ENCODE measurements at regions not wholly inside any gene's neighbourhood (a gene's known extent, or its start where the extent isn't known, plus 50 kb on each side); places are given as distances from the start of the nearest gene placed in this dataset.

DNA sequence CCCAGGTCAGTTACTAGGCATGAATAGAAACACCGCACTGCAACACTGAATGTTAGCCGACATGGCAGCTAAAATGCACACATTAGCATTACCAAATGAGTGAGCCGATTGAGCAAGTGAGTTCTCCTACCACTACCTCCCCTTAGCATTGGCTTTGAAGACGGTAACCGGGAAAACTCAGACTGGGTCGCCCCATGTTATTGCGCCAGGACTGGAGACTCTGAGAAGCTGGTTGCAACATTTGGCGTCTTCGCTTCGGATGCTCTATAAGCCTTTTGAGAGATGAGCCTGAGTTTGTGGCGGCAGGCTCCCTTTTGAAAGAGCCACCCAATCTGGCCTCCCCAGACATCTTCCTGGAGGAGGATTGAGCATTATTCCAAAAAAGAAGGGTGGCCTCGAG is 68.5 kb upstream of the POMP start:
- no peak overlapping the region for H3K4me3 ChIP-seq (ENCODE audit: low read depth, low read length)
- TF ChIP-seq, protein P1, sequence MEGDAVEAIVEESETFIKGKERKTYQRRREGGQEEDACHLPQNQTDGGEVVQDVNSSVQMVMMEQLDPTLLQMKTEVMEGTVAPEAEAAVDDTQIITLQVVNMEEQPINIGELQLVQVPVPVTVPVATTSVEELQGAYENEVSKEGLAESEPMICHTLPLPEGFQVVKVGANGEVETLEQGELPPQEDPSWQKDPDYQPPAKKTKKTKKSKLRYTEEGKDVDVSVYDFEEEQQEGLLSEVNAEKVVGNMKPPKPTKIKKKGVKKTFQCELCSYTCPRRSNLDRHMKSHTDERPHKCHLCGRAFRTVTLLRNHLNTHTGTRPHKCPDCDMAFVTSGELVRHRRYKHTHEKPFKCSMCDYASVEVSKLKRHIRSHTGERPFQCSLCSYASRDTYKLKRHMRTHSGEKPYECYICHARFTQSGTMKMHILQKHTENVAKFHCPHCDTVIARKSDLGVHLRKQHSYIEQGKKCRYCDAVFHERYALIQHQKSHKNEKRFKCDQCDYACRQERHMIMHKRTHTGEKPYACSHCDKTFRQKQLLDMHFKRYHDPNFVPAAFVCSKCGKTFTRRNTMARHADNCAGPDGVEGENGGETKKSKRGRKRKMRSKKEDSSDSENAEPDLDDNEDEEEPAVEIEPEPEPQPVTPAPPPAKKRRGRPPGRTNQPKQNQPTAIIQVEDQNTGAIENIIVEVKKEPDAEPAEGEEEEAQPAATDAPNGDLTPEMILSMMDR (IDR thresholded peaks at IDR 0.05; ENCODE audit: insufficient read depth, low read depth, low read length, missing control alignments), result no peak
- DNase-seq (ENCODE audit: low read depth), result no peak

DNA sequence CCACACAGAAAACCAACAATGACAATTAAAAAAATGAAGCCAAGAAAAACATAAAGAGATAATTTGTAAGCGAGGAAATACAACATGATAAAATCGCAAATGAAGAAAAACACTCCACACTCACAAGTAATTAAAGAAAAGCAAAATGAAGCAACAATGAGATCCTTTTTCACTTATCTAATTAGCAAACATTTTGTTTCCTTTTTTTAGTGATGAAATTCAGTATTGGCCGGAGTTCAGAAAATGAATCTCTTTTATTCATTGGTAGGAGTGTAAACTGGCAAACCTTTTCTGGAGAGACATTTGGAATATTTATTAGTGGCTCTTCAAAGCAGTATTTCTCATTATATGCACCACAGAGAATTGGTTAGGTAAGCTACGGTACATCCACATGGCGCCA is 70.6 kb upstream of the POMP start:
- TF ChIP-seq, protein P1 (IDR thresholded peaks at IDR 0.05; ENCODE audit: insufficient read depth, low read depth, low read length, missing control alignments), result no peak
- no peak for DNase-seq (ENCODE audit: low read depth)
- H3K4me3 ChIP-seq (ENCODE audit: low read depth, low read length), result no peak overlapping the region

DNA sequence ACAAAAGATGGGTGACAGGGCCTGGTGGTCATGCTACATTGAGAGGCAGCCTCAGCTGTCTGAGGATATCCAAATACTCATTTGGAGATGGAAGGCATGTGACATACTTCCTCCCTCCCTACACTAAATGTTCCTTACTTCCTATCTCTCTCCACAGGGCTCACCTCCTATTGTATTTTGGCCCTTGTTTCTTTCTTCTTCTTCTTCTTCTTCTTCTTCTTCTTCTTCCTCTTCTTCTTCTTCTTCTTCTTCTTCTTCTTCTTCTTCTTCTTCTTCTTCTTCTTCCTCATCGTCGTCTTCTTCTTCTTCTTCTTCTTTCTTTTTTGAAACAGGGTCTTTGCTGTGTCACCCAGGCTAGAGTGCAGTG is 71.8 kb upstream of the POMP start:
- TF ChIP-seq, protein P1 (IDR thresholded peaks at IDR 0.05; ENCODE audit: insufficient read depth, low read depth, low read length, missing control alignments), result no peak
- no peak overlapping the region for H3K4me3 ChIP-seq (ENCODE audit: low read depth, low read length)
- no peak for DNase-seq (ENCODE audit: low read depth)

DNA sequence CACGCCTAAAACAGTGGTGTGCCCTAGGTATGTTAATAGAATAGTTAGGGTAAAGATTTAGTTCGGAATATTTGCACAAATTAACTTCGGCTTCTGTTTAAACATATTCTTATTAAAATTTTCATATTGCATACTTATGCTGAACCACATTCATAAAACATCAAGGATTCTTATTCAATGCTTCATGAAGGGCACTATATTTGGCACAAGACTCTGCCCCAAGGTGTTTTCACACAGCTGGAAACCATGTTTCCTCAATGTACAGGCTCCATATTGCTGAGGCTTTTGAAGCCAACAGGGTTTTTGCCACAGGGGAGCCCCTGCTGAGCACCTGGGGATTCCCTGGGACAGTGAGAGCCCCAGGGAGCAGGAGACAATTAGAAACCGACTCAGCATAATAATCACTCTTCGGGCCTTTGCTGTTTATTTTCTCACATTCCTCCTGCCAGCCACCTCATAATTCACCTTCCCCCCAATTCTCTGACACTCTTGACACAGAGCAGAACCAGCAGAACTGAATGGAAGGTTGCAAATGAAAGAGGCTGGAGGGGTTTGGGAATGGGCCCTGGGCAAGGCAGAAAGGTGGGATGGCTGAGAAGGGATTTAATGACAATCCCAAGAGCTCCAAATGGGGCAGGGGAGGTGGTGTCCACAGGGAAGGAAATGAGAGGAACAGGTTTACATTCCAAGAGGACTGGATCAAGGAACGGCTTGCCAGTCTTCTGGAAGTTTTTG is 72.3 kb upstream of the POMP start:
- TF ChIP-seq, protein P1 (IDR thresholded peaks at IDR 0.05; ENCODE audit: insufficient read depth, low read depth, low read length, missing control alignments), result no peak
- H3K4me3 ChIP-seq (ENCODE audit: low read depth, low read length), result no peak overlapping the region
- peak; percentile 22 for DNase-seq (ENCODE audit: low read depth)

DNA sequence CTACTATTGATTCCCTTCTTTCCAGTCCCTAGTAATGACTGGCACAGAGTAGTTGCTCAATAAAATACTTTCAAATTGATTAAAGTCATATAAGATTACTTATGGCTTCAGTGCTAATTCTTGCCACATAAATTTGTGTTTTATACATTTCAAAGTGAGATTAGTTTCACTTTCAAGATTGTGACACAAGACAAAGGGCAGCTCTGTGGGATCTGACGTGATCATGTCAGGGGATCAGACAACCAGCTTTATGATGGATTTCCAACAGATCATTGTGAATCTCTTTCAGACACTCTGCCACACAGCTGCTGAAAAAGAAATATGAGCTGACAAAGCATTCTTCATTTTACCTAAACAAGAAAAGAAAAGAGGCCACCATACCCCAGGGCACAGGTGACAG is 73.4 kb upstream of the POMP start:
- no peak overlapping the region for H3K4me3 ChIP-seq (ENCODE audit: low read depth, low read length)
- TF ChIP-seq, protein P1 (IDR thresholded peaks at IDR 0.05; ENCODE audit: insufficient read depth, low read depth, low read length, missing control alignments), result no peak
- peak; percentile 20 for DNase-seq (ENCODE audit: low read depth)

DNA sequence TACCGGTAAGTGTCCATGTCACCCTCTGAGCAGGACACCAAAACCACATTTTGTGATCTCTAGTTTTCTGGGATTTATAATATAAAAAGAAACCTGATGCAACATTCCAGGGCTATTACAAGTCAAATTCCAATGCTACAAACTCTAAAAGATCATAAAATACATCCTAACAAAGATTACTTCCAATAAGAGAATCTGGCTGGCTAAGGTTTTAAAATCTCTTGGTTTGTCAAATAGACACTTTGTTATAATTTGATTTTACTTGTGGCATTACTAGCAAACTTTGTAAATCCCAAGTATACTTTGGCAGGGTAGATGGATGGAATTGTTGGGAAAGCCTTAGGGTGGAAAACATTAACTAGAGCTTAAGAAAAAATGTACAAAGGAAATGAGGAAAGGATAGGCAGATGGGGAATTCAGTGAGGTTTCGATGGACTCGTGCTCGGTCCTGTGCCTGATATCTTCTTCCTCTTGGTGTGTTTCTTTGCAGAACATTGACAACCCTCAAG is 74.0 kb upstream of the POMP start:
- TF ChIP-seq, protein P1 (IDR thresholded peaks at IDR 0.05; ENCODE audit: insufficient read depth, low read depth, low read length, missing control alignments), result no peak
- DNase-seq (ENCODE audit: low read depth), result no peak
- H3K4me3 ChIP-seq (ENCODE audit: low read depth, low read length), result no peak overlapping the region

DNA sequence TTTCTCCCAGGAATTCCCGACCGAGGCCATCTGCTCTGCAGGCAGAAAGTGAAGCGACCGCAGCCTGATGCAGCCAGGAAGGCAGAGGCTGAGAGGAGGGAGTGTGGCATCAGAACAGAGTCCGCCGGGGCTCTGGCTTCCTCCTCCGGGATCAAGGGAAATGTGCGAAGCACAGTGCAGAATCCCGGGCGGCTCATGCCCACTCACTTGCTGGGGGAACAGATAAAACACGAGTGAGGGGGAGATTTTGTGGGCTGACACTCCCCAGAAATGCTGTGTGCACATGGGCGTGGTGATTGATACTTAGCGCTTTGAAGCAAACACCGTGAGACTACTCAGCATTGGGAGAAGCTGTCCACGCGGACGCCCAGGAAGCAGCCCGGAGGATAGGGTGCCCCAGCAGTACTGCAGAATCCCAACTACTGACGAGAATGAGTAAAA is 75.3 kb upstream of the POMP start:
- DNase-seq (ENCODE audit: low read depth), result no peak

More for the DNA sequence above, 75.3 kb upstream of the POMP start:
- no peak overlapping the region for H3K4me3 ChIP-seq (ENCODE audit: low read depth, low read length)
- TF ChIP-seq, protein P1 (IDR thresholded peaks at IDR 0.05; ENCODE audit: insufficient read depth, low read depth, low read length, missing control alignments), result no peak

Measured in GM12865 (cell line).